ENCODE measurements at regions not wholly inside any gene's neighbourhood (a gene's known extent, or its start where the extent isn't known, plus 50 kb on each side); places are given as distances from the start of the nearest gene placed in this dataset.
A peak's percentile ranks its signal among the peaks of the same experiment; 100 is the strongest.

GRCh38 chr15:56868170-56868569 lies 50.3 kb upstream of the TCF12 start:
- no peak for DNase-seq (ENCODE audit: low spot score)

- DNase-seq (ENCODE audit: low spot score), result no peak
Measured at GRCh38 chr15:56866803-56867202, 51.6 kb upstream of the TCF12 start.

- no peak for DNase-seq (ENCODE audit: low spot score)
Measured at GRCh38 chr15:56857828-56858227, 60.6 kb upstream of the TCF12 start.

GRCh38 chr15:56856934-56857333 lies 61.5 kb upstream of the TCF12 start:
- no peak for DNase-seq (ENCODE audit: low spot score)

GRCh38 chr15:56844892-56845291 lies 73.6 kb upstream of the TCF12 start:
- no peak for DNase-seq (ENCODE audit: low spot score)

- no peak for DNase-seq (ENCODE audit: low spot score)
Measured at GRCh38 chr15:56844471-56844870, 74.0 kb upstream of the TCF12 start.

GRCh38 chr15:56839641-56840040 lies 78.8 kb upstream of the TCF12 start:
- no peak for DNase-seq (ENCODE audit: low spot score)

GRCh38 chr15:56839099-56839498 lies 79.3 kb upstream of the TCF12 start:
- DNase-seq (ENCODE audit: low spot score), result no peak

GRCh38 chr15:56838085-56838484 lies 80.4 kb upstream of the TCF12 start:
- DNase-seq (ENCODE audit: low spot score), result no peak

GRCh38 chr15:56837273-56837672 lies 81.2 kb upstream of the TCF12 start:
- DNase-seq (ENCODE audit: low spot score), result no peak

- no peak for DNase-seq (ENCODE audit: low spot score)
Measured at GRCh38 chr15:56835718-56836171, 82.7 kb upstream of the TCF12 start.

GRCh38 chr15:56832125-56832524 lies 86.3 kb upstream of the TCF12 start:
- DNase-seq (ENCODE audit: low spot score), result no peak

- no peak for DNase-seq (ENCODE audit: low spot score)
Measured at GRCh38 chr15:56831467-56832005, 86.9 kb upstream of the TCF12 start.

- no peak for DNase-seq (ENCODE audit: low spot score)
Measured at GRCh38 chr15:56824175-56824574, 90.9 kb upstream of the ZNF280D start.

GRCh38 chr15:56821721-56822425 lies 88.6 kb upstream of the ZNF280D start:
- DNase-seq (ENCODE audit: low spot score), result peak; percentile 29

GRCh38 chr15:56820333-56820732 lies 87.0 kb upstream of the ZNF280D start:
- DNase-seq (ENCODE audit: low spot score), result no peak

- no peak for DNase-seq (ENCODE audit: low spot score)
Measured at GRCh38 chr15:56817321-56818080, 84.2 kb upstream of the ZNF280D start.

GRCh38 chr15:56816781-56817180 lies 83.5 kb upstream of the ZNF280D start:
- DNase-seq (ENCODE audit: low spot score), result no peak

GRCh38 chr15:56815247-56815646 lies 81.9 kb upstream of the ZNF280D start:
- no peak for DNase-seq (ENCODE audit: low spot score)

GRCh38 chr15:56814429-56814828 lies 81.1 kb upstream of the ZNF280D start:
- DNase-seq (ENCODE audit: low spot score), result no peak

- DNase-seq (ENCODE audit: low spot score), result no peak
Measured at GRCh38 chr15:56813995-56814394, 80.7 kb upstream of the ZNF280D start.

- no peak for DNase-seq (ENCODE audit: low spot score)
Measured at GRCh38 chr15:56812961-56813360, 79.7 kb upstream of the ZNF280D start.

GRCh38 chr15:56812221-56812620 lies 78.9 kb upstream of the ZNF280D start:
- DNase-seq (ENCODE audit: low spot score), result no peak

All from hematopoietic multipotent progenitor cell treated with erythropoietin and hydrocortisone succinate and interleukin-3 and kit ligand, for 15 days (in vitro differentiated cells).